Stomach (tissue), 4 donors: ENCODE measurements at regions not wholly inside any gene's neighbourhood (a gene's known extent, or its start where the extent isn't known, plus 50 kb on each side); places are given as distances from the start of the nearest gene placed in this dataset.

Source experiments
- CTCF ChIP-seq, 7 experiments: fragments of 450-650 bp in 4 of 7; fragments of 200-600 bp in 3 of 7; sonication (generic) in 3 of 7; IDR thresholded peaks; one replicate each; pipeline ENCODE4 v1.5.1; 2016 to 2019; ENCODE audit warnings: antibody characterized with exemption in 7 of 7, control low read depth in 2 of 7, mild to moderate bottlenecking in 1 of 7
- POLR2A ChIP-seq, 4 donors: fragments of 450-650 bp; IDR thresholded peaks; one replicate each; pipeline ENCODE4 v1.6.1; 2016; ENCODE audit warnings: antibody characterized with exemption in 4 of 4, control low read depth in 2 of 4, mild to moderate bottlenecking in 1 of 4, moderate library complexity in 1 of 4

GRCh38 chr1:187281085-187281484 lies 452.3 kb downstream of the PLA2G4A start:
- TF ChIP-seq CTCF (IDR thresholded peaks at IDR 0.05) (no peak), POLR2A (IDR thresholded peaks at IDR 0.05) (no peak)
